Kidney (tissue), 13 donors: ENCODE measurements at regions not wholly inside any gene's neighbourhood (a gene's known extent, or its start where the extent isn't known, plus 50 kb on each side); places are given as distances from the start of the nearest gene placed in this dataset.

Source experiments
- DNase-seq, 5 donors: peaks; one replicate each; pipeline ENCODE4 v3.0.0-alpha.2; 2013 to 2020
- FAIRE-seq: peaks from 2 replicates; lab custom pipeline; 2012; peaks lifted over from hg19 to GRCh38; lab: Jason Lieb, UNC
- H3K27ac ChIP-seq, 2 donors: one replicate each; pipeline ENCODE4 v1.7.0; 2013; ENCODE audit warnings: low read depth in 2 of 2, low read length in 2 of 2, inconsistent platforms in 1 of 2
- H3K27me3 ChIP-seq: one replicate; pipeline ENCODE4 v1.7.1; 2013; ENCODE audit warnings: low read length, inconsistent platforms; ENCODE audit not compliant: control insufficient read depth, insufficient read depth
- H3K36me3 ChIP-seq, 3 donors: one replicate each; pipeline versions ENCODE4 v1.7.0 to v1.7.1; 2013; ENCODE audit warnings: low read length in 3 of 3, control low read depth in 1 of 3, inconsistent platforms in 1 of 3; ENCODE audit not compliant: insufficient read depth in 3 of 3, control insufficient read depth in 2 of 3
- H3K4me1 ChIP-seq, 3 donors: one replicate each; pipeline versions ENCODE4 v1.7.0 to v1.7.1; 2013; ENCODE audit warnings: low read length in 3 of 3, inconsistent platforms in 1 of 3, low read depth in 1 of 3; ENCODE audit not compliant: control insufficient read depth in 2 of 3, insufficient read depth in 2 of 3
- H3K4me3 ChIP-seq, 3 donors: one replicate each; pipeline versions ENCODE4 v1.7.0 to v1.8.1; 2013; ENCODE audit warnings: low read length in 3 of 3, control low read depth in 1 of 3, inconsistent platforms in 1 of 3
- H3K9ac ChIP-seq, 3 donors: one replicate each; pipeline versions ENCODE4 v1.7.0 to v1.7.1; 2013; ENCODE audit warnings: low read length in 3 of 3, control low read depth in 1 of 3, inconsistent platforms in 1 of 3
- H3K9me3 ChIP-seq, 3 donors: one replicate each; pipeline versions ENCODE4 v1.7.0 to v1.7.1; 2013; ENCODE audit warnings: low read length in 3 of 3, control low read depth in 1 of 3, inconsistent platforms in 1 of 3; ENCODE audit not compliant: control insufficient read depth in 2 of 3, insufficient read depth in 1 of 3
- CTCF ChIP-seq: IDR thresholded peaks from 3 replicates; pipeline ENCODE4 v1.5.1; 2012; ENCODE audit warnings: mild to moderate bottlenecking, moderate library complexity, borderline replicate concordance; ENCODE audit not compliant: insufficient read depth; ENCODE audit errors: extremely low read depth
- intact Hi-C: fragments of 100-400 bp; cut with DNase I; formaldehyde crosslinking; loops from one replicate; pipeline ENCODE4 v1.11.1; 2022
- donor health status: control.
- donor health status: control.
- donor health status: control.
- donor health status: control.
- donor health status: control.
- donor health status: DM: yes; HTN: yes; CAD: no.
- donor health status: Normal renal cell carcinoma (clear cell type).

GRCh38 chr5:158397278-158397677, 538.3 kb upstream of the CLINT1 start:
- intact Hi-C loops: no loop called here
- peaks cover 0 to 10% (median 5%) of the 10 kb centered on the region in 3 donors for H3K4me1 ChIP-seq

GRCh38 chr5:158394102-158394501, 535.2 kb upstream of the CLINT1 start:
- H3K4me3 ChIP-seq: no peak overlapping the region
- peaks cover 0 to 10% (median 3%) of the 10 kb centered on the region in 3 donors for H3K4me1 ChIP-seq
- DNase-seq: no peak
- intact Hi-C loops: no loop called here
- no peaks in the 10 kb centered on the region for H3K9me3 ChIP-seq
- no peaks in the 10 kb centered on the region for H3K27me3 ChIP-seq
- no peak for FAIRE-seq
- H3K9ac ChIP-seq: no peak overlapping the region
- no peaks in the 10 kb centered on the region for H3K36me3 ChIP-seq
- H3K27ac ChIP-seq: no peak overlapping the region
- no peak for TF ChIP-seq CTCF

More at GRCh38 chr5:158397278-158397677, 538.3 kb upstream of the CLINT1 start:
- Histone ChIP-seq H3K27ac (peak overlapping the region in 1 of 2 donors; percentile 33), H3K27me3 (no peaks in the 10 kb centered on the region), H3K36me3 (no peaks in the 10 kb centered on the region), H3K9ac (no peak overlapping the region), H3K4me3 (no peak overlapping the region), H3K9me3 (no peaks in the 10 kb centered on the region)
- no peak for TF ChIP-seq CTCF
- FAIRE-seq: no peak
- no peak for DNase-seq

GRCh38 chr5:158393457-158393856, 534.5 kb upstream of the CLINT1 start:
- H3K27ac ChIP-seq: no peak overlapping the region
- FAIRE-seq: no peak
- DNase-seq: no peak
- H3K4me3 ChIP-seq: no peak overlapping the region
- H3K4me1 ChIP-seq: peaks cover 0 to 10% (median 4%) of the 10 kb centered on the region in 3 donors
- H3K9ac ChIP-seq: no peak overlapping the region
- no peaks in the 10 kb centered on the region for H3K36me3 ChIP-seq
- TF ChIP-seq CTCF: no peak
- H3K27me3 ChIP-seq: no peaks in the 10 kb centered on the region
- H3K9me3 ChIP-seq: no peaks in the 10 kb centered on the region
- intact Hi-C loops: no loop called here

GRCh38 chr5:158392753-158393152, 533.8 kb upstream of the CLINT1 start:
- no peak for FAIRE-seq
- Histone ChIP-seq H3K4me3 (no peak overlapping the region), H3K27me3 (no peaks in the 10 kb centered on the region), H3K9ac (no peak overlapping the region), H3K4me1 (peaks cover 0 to 8% (median 4%) of the 10 kb centered on the region in 3 donors), H3K9me3 (no peaks in the 10 kb centered on the region), H3K36me3 (no peaks in the 10 kb centered on the region), H3K27ac (no peak overlapping the region)
- TF ChIP-seq CTCF: no peak
- DNase-seq: no peak
- intact Hi-C loops: no loop called here
